Osteocyte (in vitro differentiated cells): ENCODE measurements at regions not wholly inside any gene's neighbourhood (a gene's known extent, or its start where the extent isn't known, plus 50 kb on each side); places are given as distances from the start of the nearest gene placed in this dataset.

Source experiments
- DNase-seq: peaks from one replicate; pipeline ENCODE4 v3.0.0; 2021; ENCODE audit warnings: mixed read lengths; ENCODE audit not compliant: unreplicated experiment; ENCODE audit errors: extremely low spot score
- H3K27ac Mint-ChIP-seq: one replicate; pipeline ENCODE4 v1.8.0; 2021; ENCODE audit warnings: mild to moderate bottlenecking, mixed read lengths; ENCODE audit not compliant: unreplicated experiment
- H3K27me3 Mint-ChIP-seq: one replicate; pipeline ENCODE4 v1.8.0; 2021; ENCODE audit warnings: mixed read lengths; ENCODE audit not compliant: unreplicated experiment
- H3K36me3 Mint-ChIP-seq: one replicate; pipeline ENCODE4 v1.8.0; 2021; ENCODE audit warnings: mixed read lengths; ENCODE audit not compliant: unreplicated experiment
- H3K4me1 Mint-ChIP-seq: one replicate; pipeline ENCODE4 v1.8.0; 2021; ENCODE audit warnings: mixed read lengths; ENCODE audit not compliant: unreplicated experiment
- H3K4me3 Mint-ChIP-seq: one replicate; pipeline ENCODE4 v1.8.0; 2021; ENCODE audit warnings: mild to moderate bottlenecking, moderate library complexity, mixed read lengths; ENCODE audit not compliant: unreplicated experiment
- H3K9me3 Mint-ChIP-seq: one replicate; pipeline ENCODE4 v1.8.0; 2021; ENCODE audit warnings: mixed read lengths; ENCODE audit not compliant: unreplicated experiment
- TF ChIP-seq, protein P1 (sequence below): fragments of 200-600 bp; sonication (generic); IDR thresholded peaks from 2 replicates; pipeline ENCODE4 v1.5.0; 2021; ENCODE audit warnings: antibody characterized with exemption, mild to moderate bottlenecking, moderate library complexity

GRCh38 chr16:86882586-86883280, 304.4 kb downstream of the FOXL1 start:
- H3K36me3 Mint-ChIP-seq, result no peaks in the 10 kb centered on the region
- no peak overlapping the region for H3K27ac Mint-ChIP-seq
- TF ChIP-seq, protein P1, sequence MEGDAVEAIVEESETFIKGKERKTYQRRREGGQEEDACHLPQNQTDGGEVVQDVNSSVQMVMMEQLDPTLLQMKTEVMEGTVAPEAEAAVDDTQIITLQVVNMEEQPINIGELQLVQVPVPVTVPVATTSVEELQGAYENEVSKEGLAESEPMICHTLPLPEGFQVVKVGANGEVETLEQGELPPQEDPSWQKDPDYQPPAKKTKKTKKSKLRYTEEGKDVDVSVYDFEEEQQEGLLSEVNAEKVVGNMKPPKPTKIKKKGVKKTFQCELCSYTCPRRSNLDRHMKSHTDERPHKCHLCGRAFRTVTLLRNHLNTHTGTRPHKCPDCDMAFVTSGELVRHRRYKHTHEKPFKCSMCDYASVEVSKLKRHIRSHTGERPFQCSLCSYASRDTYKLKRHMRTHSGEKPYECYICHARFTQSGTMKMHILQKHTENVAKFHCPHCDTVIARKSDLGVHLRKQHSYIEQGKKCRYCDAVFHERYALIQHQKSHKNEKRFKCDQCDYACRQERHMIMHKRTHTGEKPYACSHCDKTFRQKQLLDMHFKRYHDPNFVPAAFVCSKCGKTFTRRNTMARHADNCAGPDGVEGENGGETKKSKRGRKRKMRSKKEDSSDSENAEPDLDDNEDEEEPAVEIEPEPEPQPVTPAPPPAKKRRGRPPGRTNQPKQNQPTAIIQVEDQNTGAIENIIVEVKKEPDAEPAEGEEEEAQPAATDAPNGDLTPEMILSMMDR, result no peak
- no peak for DNase-seq
- peaks cover 5% of the 10 kb centered on the region for H3K27me3 Mint-ChIP-seq
- no peaks in the 10 kb centered on the region for H3K9me3 Mint-ChIP-seq
- H3K4me1 Mint-ChIP-seq, result peaks cover 36% of the 10 kb centered on the region
- H3K4me3 Mint-ChIP-seq, result no peak overlapping the region

GRCh38 chr16:86883583-86884389, 305.4 kb downstream of the FOXL1 start:
- TF ChIP-seq, protein P1, result no peak
- no peaks in the 10 kb centered on the region for H3K9me3 Mint-ChIP-seq
- H3K36me3 Mint-ChIP-seq, result no peaks in the 10 kb centered on the region
- H3K4me3 Mint-ChIP-seq, result no peak overlapping the region
- peaks cover 29% of the 10 kb centered on the region for H3K4me1 Mint-ChIP-seq
- no peak overlapping the region for H3K27ac Mint-ChIP-seq
- DNase-seq, result no peak
- H3K27me3 Mint-ChIP-seq, result no peaks in the 10 kb centered on the region

DNA sequence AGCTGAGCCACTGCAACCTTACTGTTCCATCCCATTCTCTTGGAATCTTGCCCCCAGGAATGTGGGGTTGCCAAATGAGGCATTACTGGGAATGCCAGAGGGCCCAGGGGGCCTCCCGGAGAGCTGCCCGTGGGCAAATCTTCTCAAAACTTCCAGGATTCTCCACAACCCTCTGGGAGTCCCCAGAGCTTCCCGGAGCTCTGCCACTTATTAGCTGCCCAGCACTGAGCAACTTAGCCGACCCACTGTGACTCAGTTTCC, 306.0 kb downstream of the FOXL1 start:
- Mint-ChIP-seq H3K27ac (no peak overlapping the region), H3K36me3 (no peaks in the 10 kb centered on the region), H3K4me3 (no peak overlapping the region), H3K4me1 (peaks cover 29% of the 10 kb centered on the region), H3K27me3 (no peaks in the 10 kb centered on the region), H3K9me3 (no peaks in the 10 kb centered on the region)
- TF ChIP-seq, protein P1, result no peak
- no peak for DNase-seq

- Mint-ChIP-seq H3K27ac (no peak overlapping the region), H3K4me1 (peaks cover 29% of the 10 kb centered on the region), H3K27me3 (no peaks in the 10 kb centered on the region), H3K9me3 (no peaks in the 10 kb centered on the region), H3K4me3 (no peak overlapping the region), H3K36me3 (no peaks in the 10 kb centered on the region)
- no peak for DNase-seq
- TF ChIP-seq, protein P1, result no peak
Measured at GRCh38 chr16:86885139-86885538, 306.8 kb downstream of the FOXL1 start.

DNA sequence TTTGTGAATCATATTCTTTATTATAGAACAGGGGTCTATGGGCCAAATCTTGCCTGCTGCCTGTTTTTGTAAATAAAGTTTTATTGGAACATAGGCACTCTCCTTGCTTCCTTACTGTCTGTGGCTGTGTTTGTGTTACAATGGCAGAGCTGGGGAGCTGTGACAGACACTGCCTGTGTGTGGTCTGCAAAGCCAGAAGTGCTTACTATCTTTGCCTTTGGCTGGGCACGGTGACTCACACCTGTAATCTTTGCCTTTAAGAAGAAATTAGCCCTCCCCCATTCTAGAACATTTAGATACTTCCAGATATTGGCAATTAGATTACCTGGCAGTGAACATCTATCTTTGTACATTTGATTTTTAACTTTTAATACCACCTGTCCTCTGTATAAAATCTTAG, 308.3 kb downstream of the FOXL1 start:
- no peaks in the 10 kb centered on the region for H3K27me3 Mint-ChIP-seq
- H3K4me3 Mint-ChIP-seq, result no peak overlapping the region
- H3K36me3 Mint-ChIP-seq, result no peaks in the 10 kb centered on the region
- peaks cover 29% of the 10 kb centered on the region for H3K4me1 Mint-ChIP-seq
- no peak for DNase-seq
- no peak overlapping the region for H3K27ac Mint-ChIP-seq
- H3K9me3 Mint-ChIP-seq, result no peaks in the 10 kb centered on the region
- TF ChIP-seq, protein P1, result no peak
